Gastrocnemius medialis (tissue), 4 donors: ENCODE measurements at regions not wholly inside any gene's neighbourhood (a gene's known extent, or its start where the extent isn't known, plus 50 kb on each side); places are given as distances from the start of the nearest gene placed in this dataset.
"Not testable (repeated sequence)": the region's sequence is repeated elsewhere in the genome, so short reads cannot be mapped to it uniquely, and the experiment has no call there.

Experiments
- ATAC-seq, 2 donors: fragments of 150-250 bp; one replicate each; pipeline ENCODE4 v1.9.1; 2016
- DNase-seq, 2 donors: peaks; one replicate each; pipeline ENCODE4 v3.0.0-alpha.2; 2019
- H3K27ac ChIP-seq, 4 donors: fragments of 200-600 bp; sonication (generic); 1 replicate in 1 of 4; 2 replicates in 3 of 4; pipeline ENCODE4 v1.5.1; 2016 to 2018; ENCODE audit warnings: mild to moderate bottlenecking in 2 of 4, moderate library complexity in 1 of 4
- H3K27me3 ChIP-seq, 3 donors: fragments of 200-600 bp; sonication (generic) in 2 of 3; 1 replicate in 1 of 3; 2 replicates in 2 of 3; pipeline versions ENCODE4 v1.5.1 to v1.6.0; 2016 to 2019; ENCODE audit warnings: mild to moderate bottlenecking in 1 of 3, moderate library complexity in 1 of 3
- H3K36me3 ChIP-seq, 2 donors: fragments of 200-600 bp; sonication (generic) in 1 of 2; one replicate each; pipeline ENCODE4 v1.5.1; 2017 to 2018
- H3K4me1 ChIP-seq, 2 donors: fragments of 200-600 bp; sonication (generic) in 1 of 2; one replicate each; pipeline ENCODE4 v1.5.1; 2016 to 2017; ENCODE audit warnings: mild to moderate bottlenecking in 2 of 2
- H3K4me3 ChIP-seq, 4 donors: fragments of 200-600 bp; sonication (generic) in 3 of 4; 1 replicate in 1 of 4; 2 replicates in 3 of 4; pipeline ENCODE4 v1.5.1; 2016 to 2019; ENCODE audit warnings: mild to moderate bottlenecking in 2 of 4
- H3K9me3 ChIP-seq, 3 donors: fragments of 200-600 bp; sonication (generic) in 2 of 3; 1 replicate in 1 of 3; 2 replicates in 2 of 3; pipeline ENCODE4 v1.5.1; 2016 to 2019
- POLR2A ChIP-seq, 2 donors: fragments of 450-650 bp; IDR thresholded peaks; one replicate each; pipeline ENCODE4 v1.6.1; 2017; ENCODE audit warnings: antibody characterized with exemption in 2 of 2, mild to moderate bottlenecking in 2 of 2, moderate library complexity in 2 of 2
- in situ Hi-C, 4 donors: fragments of 200-750 bp; cut with MboI; loops; one replicate each; pipeline versions ENCODE4 v1.15.0 to v1.8.0; 2017; ENCODE audit warnings: low sequenced_read_pairs in 4 of 4
- intact Hi-C: fragments of 100-400 bp; cut with DNase I; formaldehyde crosslinking; loops from one replicate; pipeline ENCODE4 v1.15.1; 2023; ENCODE audit warnings: low total_unique reads
- TF ChIP-seq, protein P1 (sequence below), 5 experiments: fragments of 450-650 bp in 3 of 5; fragments of 200-600 bp in 2 of 5; sonication (generic) in 2 of 5; IDR thresholded peaks in 4 of 5; conservative IDR thresholded peaks in 1 of 5; 1 replicate in 4 of 5; 2 replicates in 1 of 5; pipeline ENCODE4 v1.5.1; 2016 to 2019; ENCODE audit warnings: antibody characterized with exemption in 5 of 5, mild to moderate bottlenecking in 3 of 5, moderate library complexity in 3 of 5

DNA sequence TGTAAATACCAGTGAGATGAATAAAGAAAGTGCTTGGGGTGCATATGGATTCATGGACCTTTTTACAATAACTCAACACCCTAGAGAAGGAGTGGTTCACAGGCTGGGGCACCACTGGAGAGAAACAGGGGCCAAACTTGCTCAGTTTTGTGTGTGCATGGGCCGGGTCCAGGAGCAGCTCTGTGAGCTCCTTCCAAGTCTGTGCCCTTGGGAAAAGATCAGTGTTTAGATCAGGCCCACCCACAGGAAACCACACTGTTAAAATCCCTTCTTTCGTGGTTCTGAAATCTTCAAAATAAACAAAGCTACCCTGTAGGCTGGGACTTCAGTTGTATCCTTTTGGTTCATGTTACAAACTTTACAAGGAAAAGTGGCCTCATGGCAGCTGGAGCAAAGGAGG lies 156.1 kb upstream of the TMEM260 start:
- ATAC-seq (no peak), DNase-seq (no peak)
- in situ Hi-C loops, result no loop called here
- Histone ChIP-seq H3K4me3 (no peak overlapping the region), H3K27ac (no peak overlapping the region), H3K4me1 (peaks cover 0 to 3% of the 10 kb centered on the region in 2 donors), H3K27me3 (no peaks in the 10 kb centered on the region), H3K9me3 (no peaks in the 10 kb centered on the region), H3K36me3 (no peaks in the 10 kb centered on the region)
- intact Hi-C loops, result no loop called here
- no peak for TF ChIP-seq POLR2A (IDR thresholded peaks at IDR 0.05)
- TF ChIP-seq, protein P1, sequence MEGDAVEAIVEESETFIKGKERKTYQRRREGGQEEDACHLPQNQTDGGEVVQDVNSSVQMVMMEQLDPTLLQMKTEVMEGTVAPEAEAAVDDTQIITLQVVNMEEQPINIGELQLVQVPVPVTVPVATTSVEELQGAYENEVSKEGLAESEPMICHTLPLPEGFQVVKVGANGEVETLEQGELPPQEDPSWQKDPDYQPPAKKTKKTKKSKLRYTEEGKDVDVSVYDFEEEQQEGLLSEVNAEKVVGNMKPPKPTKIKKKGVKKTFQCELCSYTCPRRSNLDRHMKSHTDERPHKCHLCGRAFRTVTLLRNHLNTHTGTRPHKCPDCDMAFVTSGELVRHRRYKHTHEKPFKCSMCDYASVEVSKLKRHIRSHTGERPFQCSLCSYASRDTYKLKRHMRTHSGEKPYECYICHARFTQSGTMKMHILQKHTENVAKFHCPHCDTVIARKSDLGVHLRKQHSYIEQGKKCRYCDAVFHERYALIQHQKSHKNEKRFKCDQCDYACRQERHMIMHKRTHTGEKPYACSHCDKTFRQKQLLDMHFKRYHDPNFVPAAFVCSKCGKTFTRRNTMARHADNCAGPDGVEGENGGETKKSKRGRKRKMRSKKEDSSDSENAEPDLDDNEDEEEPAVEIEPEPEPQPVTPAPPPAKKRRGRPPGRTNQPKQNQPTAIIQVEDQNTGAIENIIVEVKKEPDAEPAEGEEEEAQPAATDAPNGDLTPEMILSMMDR (IDR thresholded peaks at IDR 0.05 in 4 of 5, conservative IDR thresholded peaks at IDR 0.05 in 1 of 5), result no peak

DNA sequence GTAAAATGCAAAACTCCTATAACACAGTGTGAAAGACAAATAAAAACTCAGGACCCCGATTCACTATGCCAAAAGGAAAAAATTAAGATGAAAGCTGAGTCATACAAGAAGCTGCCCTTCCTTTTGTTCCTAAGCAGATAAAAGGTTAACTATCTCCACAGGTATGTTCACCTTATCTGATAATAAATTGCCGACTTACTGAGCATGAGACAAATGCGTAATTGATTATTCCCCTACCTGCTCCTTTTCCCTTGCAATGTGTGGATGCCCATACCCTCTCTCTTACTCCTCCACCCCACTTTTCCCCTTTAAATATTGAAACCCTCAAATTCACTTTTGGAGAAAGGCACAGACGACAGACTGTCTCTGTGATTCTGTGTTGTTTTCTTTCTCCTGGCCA lies 148.6 kb upstream of the TMEM260 start:
- in situ Hi-C loops, result no loop called here

DNA sequence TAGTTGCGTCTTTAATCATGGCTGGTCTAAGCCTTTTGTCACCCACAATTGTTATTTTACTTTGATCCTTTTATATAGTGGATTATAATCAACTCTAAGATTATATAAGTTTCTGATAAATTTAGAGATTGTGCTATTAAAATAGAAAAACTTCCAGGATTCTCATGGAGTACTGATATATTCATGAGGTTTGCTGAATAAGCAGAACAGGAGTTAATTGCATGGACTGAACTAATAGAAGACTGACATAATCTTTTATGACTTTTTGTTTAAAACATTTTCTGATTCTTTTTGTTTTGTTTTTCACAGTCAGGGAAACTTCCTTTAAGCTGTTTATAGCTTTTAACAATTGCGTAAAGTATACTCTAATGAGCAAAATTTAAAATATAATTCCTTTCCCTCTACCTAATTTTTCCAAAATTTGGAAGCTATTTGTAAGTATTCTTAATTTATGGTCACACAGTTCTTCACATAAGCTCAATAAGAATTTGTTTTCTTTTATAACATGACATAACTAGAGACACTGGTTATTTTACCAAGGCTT lies 129.9 kb upstream of the TMEM260 start:
- H3K4me3 ChIP-seq, result no peak overlapping the region
- H3K36me3 ChIP-seq, result no peaks in the 10 kb centered on the region
- DNase-seq (no peak), ATAC-seq (no peak)
- H3K27me3 ChIP-seq, result no peaks in the 10 kb centered on the region
- H3K27ac ChIP-seq, result no peak overlapping the region
- intact Hi-C loops (no loop called here), in situ Hi-C loops (loop anchor here in 2 of 4 donors (25.0 kb wide), 2 partner anchors 737 to 1212 kb away; no protein-coding TSS in a partner anchor)
- H3K9me3 ChIP-seq, result no peaks in the 10 kb centered on the region
- H3K4me1 ChIP-seq, result no peaks in the 10 kb centered on the region
- TF ChIP-seq, protein P1 (IDR thresholded peaks at IDR 0.05 in 4 of 5, conservative IDR thresholded peaks at IDR 0.05 in 1 of 5), result no peak
- TF ChIP-seq POLR2A (IDR thresholded peaks at IDR 0.05), result no peak

More for the DNA sequence above, 148.6 kb upstream of the TMEM260 start:
- H3K27ac ChIP-seq, result no peak overlapping the region
- TF ChIP-seq, protein P1 (IDR thresholded peaks at IDR 0.05 in 4 of 5, conservative IDR thresholded peaks at IDR 0.05 in 1 of 5), result no peak
- no peak for TF ChIP-seq POLR2A (IDR thresholded peaks at IDR 0.05)
- H3K4me3 ChIP-seq, result no peak overlapping the region
- H3K9me3 ChIP-seq, result no peaks in the 10 kb centered on the region
- no peaks in the 10 kb centered on the region for H3K27me3 ChIP-seq
- DNase-seq (no peak), ATAC-seq (no peak)
- intact Hi-C loops, result no loop called here
- H3K4me1 ChIP-seq, result no peaks in the 10 kb centered on the region
- no peaks in the 10 kb centered on the region for H3K36me3 ChIP-seq

DNA sequence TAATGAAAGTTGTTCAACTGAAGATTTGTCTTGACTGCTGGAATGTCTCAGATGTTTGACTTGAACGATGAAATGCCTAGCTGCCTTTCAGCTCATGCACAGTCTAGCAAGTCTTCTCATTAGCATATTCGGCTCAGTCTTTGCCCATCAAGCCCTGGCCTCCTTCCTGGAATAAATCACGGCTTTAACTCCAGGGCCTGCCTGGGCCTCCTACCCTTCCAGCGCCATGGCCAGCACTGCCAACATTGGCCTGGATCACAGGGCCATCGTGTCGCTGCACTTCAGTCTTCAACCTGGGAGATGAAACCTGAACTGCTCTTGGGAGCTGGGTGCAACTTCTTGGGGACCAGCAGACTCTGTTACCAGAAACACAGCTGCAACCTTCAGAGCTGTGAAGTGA lies 126.7 kb upstream of the TMEM260 start:
- DNase-seq, result no peak
- H3K4me1 ChIP-seq, result no peaks in the 10 kb centered on the region
- no peaks in the 10 kb centered on the region for H3K36me3 ChIP-seq
- H3K27ac ChIP-seq, result no peak overlapping the region
- no peaks in the 10 kb centered on the region for H3K27me3 ChIP-seq
- TF ChIP-seq POLR2A (IDR thresholded peaks at IDR 0.05), result no peak
- TF ChIP-seq, protein P1 (IDR thresholded peaks at IDR 0.05 in 4 of 5, conservative IDR thresholded peaks at IDR 0.05 in 1 of 5), result no peak
- H3K9me3 ChIP-seq, result no peaks in the 10 kb centered on the region
- intact Hi-C loops, result no loop called here
- in situ Hi-C loops, result loop anchor here in 2 of 4 donors (25.0 kb wide), 2 partner anchors 741 to 1216 kb away; no protein-coding TSS in a partner anchor
- ATAC-seq, result no peak
- no peak overlapping the region for H3K4me3 ChIP-seq

DNA sequence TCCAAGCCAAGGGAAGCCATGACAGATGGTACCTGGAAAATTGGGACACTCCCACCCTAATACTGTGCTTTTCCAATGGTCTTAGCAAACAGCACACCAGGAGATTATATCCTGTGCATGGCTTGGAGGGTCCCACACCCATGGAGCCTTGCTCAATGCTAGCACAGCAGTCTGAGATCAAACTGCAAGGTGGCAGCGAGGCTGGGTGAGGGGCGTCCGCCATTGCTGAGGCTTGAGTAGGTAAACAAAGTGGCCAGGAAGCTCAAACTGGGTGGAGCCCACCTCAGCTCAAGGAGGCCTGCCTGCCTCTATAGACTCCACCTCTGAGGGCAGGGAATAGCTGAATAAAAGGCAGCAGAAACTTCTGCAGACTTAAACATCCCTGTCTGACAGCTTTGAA lies 124.9 kb upstream of the TMEM260 start:
- H3K4me3 ChIP-seq, ATAC-seq, H3K9me3 ChIP-seq, H3K27ac ChIP-seq, intact Hi-C loops, H3K27me3 ChIP-seq, H3K36me3 ChIP-seq, H3K4me1 ChIP-seq, DNase-seq: not testable (repeated sequence)
- in situ Hi-C loops, result loop anchor here in 2 of 4 donors (25.0 kb wide), 2 partner anchors 742 to 1217 kb away; no protein-coding TSS in a partner anchor
